ENCODE measurements at regions not wholly inside any gene's neighbourhood (a gene's known extent, or its start where the extent isn't known, plus 50 kb on each side); places are given as distances from the start of the nearest gene placed in this dataset.

GRCh38 chrX:14291666-14292500 is 237.5 kb upstream of the GLRA2 start:
- Histone ChIP-seq H3K27me3 (no peaks in the 10 kb centered on the region), H3K4me1 (no peaks in the 10 kb centered on the region), H3K9me3 (no peaks in the 10 kb centered on the region), H3K27ac (no peak overlapping the region), H3K36me3 (no peaks in the 10 kb centered on the region), H3K4me3 (no peak overlapping the region)
- no peak for DNase-seq (ENCODE audit: low spot score in 2 of 2)
- no peak for TF ChIP-seq POLR2A (IDR thresholded peaks at IDR 0.05)
- no peak for TF ChIP-seq POLR2AphosphoS5 (IDR thresholded peaks at IDR 0.05)
- no peak for TF ChIP-seq CTCF (IDR thresholded peaks at IDR 0.05)
- no peak for TF ChIP-seq EP300 (IDR thresholded peaks at IDR 0.05)
- WGBS = 60% methylated on average over 10 of the region's 10 CpGs

GRCh38 chrX:14290335-14290734 is 239.0 kb upstream of the GLRA2 start:
- Histone ChIP-seq H3K36me3 (no peaks in the 10 kb centered on the region), H3K27ac (no peak overlapping the region), H3K9me3 (no peaks in the 10 kb centered on the region), H3K27me3 (no peaks in the 10 kb centered on the region), H3K4me1 (no peaks in the 10 kb centered on the region), H3K4me3 (no peak overlapping the region)
- TF ChIP-seq CTCF (IDR thresholded peaks at IDR 0.05) (no peak), EP300 (IDR thresholded peaks at IDR 0.05) (no peak), POLR2AphosphoS5 (IDR thresholded peaks at IDR 0.05) (no peak), POLR2A (IDR thresholded peaks at IDR 0.05) (no peak)
- 68% methylated on average over 2 of the region's 2 CpGs for WGBS
- no peak for DNase-seq (ENCODE audit: low spot score in 2 of 2)

GRCh38 chrX:14274691-14275090 is 245.0 kb upstream of the GEMIN8 start:
- DNase-seq (ENCODE audit: low spot score in 2 of 2) = no peak
- H3K27ac ChIP-seq = no peak overlapping the region

GRCh38 chrX:14267216-14267615 is 237.5 kb upstream of the GEMIN8 start:
- Histone ChIP-seq H3K36me3 (no peaks in the 10 kb centered on the region), H3K27ac (no peak overlapping the region), H3K27me3 (no peaks in the 10 kb centered on the region), H3K4me1 (no peaks in the 10 kb centered on the region), H3K4me3 (no peak overlapping the region), H3K9me3 (no peaks in the 10 kb centered on the region)
- TF ChIP-seq POLR2AphosphoS5 (IDR thresholded peaks at IDR 0.05) (no peak), POLR2A (IDR thresholded peaks at IDR 0.05) (no peak), CTCF (IDR thresholded peaks at IDR 0.05) (no peak), EP300 (IDR thresholded peaks at IDR 0.05) (no peak)
- no peak for DNase-seq (ENCODE audit: low spot score in 2 of 2)

More at GRCh38 chrX:14274691-14275090, 245.0 kb upstream of the GEMIN8 start:
- H3K4me3 ChIP-seq = no peak overlapping the region
- TF ChIP-seq POLR2AphosphoS5 (IDR thresholded peaks at IDR 0.05) (no peak), EP300 (IDR thresholded peaks at IDR 0.05) (no peak), CTCF (IDR thresholded peaks at IDR 0.05) (no peak), POLR2A (IDR thresholded peaks at IDR 0.05) (no peak)
- H3K27me3 ChIP-seq = no peaks in the 10 kb centered on the region
- no peaks in the 10 kb centered on the region for H3K4me1 ChIP-seq
- H3K36me3 ChIP-seq = no peaks in the 10 kb centered on the region
- no peaks in the 10 kb centered on the region for H3K9me3 ChIP-seq
- 33% methylated on average over 1 of the region's 1 CpG for WGBS

- 53% methylated on average over 1 of the region's 1 CpG for WGBS
- H3K27me3 ChIP-seq = no peaks in the 10 kb centered on the region
- H3K9me3 ChIP-seq = no peaks in the 10 kb centered on the region
- H3K4me3 ChIP-seq = no peak overlapping the region
- no peak for DNase-seq (ENCODE audit: low spot score in 2 of 2)
- TF ChIP-seq CTCF (IDR thresholded peaks at IDR 0.05) (no peak), EP300 (IDR thresholded peaks at IDR 0.05) (no peak), POLR2A (IDR thresholded peaks at IDR 0.05) (no peak), POLR2AphosphoS5 (IDR thresholded peaks at IDR 0.05) (no peak)
- no peak overlapping the region for H3K27ac ChIP-seq
- H3K4me1 ChIP-seq = no peaks in the 10 kb centered on the region
- H3K36me3 ChIP-seq = no peaks in the 10 kb centered on the region
Observed at GRCh38 chrX:14266705-14267104, 237.0 kb upstream of the GEMIN8 start.

Data from suprapubic skin (tissue), 4 donors.